ENCODE measurements at regions not wholly inside any gene's neighbourhood (a gene's known extent, or its start where the extent isn't known, plus 50 kb on each side); places are given as distances from the start of the nearest gene placed in this dataset.

DNA sequence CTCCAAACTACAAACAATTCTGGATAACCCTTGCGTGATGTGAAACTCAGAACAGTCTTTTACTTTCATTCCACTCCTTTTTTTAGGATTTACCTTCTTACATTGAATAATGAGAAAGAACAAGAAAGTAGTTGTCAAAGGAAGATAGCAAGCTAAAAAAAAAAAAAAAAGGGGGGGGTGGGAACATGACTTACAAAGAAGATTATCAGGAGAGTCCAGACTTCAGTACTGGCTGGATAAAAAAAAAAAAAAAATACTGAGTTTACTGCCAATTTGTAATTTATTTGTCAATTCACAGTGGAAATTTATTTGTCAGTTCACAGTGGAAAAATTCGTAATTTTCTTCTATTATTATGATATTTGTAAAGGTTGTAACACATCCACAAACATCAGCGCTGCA is 792.4 kb upstream of the SLITRK5 start:
- Histone ChIP-seq H3K36me3 (ENCODE audit: low read depth) (no peaks in the 10 kb centered on the region), H3K4me1 (ENCODE audit: insufficient read depth, poor library complexity, severe bottlenecking) (no peaks in the 10 kb centered on the region), H3K4me3 (ENCODE audit: severe bottlenecking) (no peak overlapping the region), H3K27ac (ENCODE audit: poor library complexity, severe bottlenecking) (no peak overlapping the region), H3K9me3 (ENCODE audit: severe bottlenecking) (no peaks in the 10 kb centered on the region), H3K27me3 (ENCODE audit: insufficient read depth, poor library complexity, severe bottlenecking) (no peaks in the 10 kb centered on the region)
- TF ChIP-seq, protein P1, sequence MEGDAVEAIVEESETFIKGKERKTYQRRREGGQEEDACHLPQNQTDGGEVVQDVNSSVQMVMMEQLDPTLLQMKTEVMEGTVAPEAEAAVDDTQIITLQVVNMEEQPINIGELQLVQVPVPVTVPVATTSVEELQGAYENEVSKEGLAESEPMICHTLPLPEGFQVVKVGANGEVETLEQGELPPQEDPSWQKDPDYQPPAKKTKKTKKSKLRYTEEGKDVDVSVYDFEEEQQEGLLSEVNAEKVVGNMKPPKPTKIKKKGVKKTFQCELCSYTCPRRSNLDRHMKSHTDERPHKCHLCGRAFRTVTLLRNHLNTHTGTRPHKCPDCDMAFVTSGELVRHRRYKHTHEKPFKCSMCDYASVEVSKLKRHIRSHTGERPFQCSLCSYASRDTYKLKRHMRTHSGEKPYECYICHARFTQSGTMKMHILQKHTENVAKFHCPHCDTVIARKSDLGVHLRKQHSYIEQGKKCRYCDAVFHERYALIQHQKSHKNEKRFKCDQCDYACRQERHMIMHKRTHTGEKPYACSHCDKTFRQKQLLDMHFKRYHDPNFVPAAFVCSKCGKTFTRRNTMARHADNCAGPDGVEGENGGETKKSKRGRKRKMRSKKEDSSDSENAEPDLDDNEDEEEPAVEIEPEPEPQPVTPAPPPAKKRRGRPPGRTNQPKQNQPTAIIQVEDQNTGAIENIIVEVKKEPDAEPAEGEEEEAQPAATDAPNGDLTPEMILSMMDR (IDR thresholded peaks at IDR 0.05; ENCODE audit: poor library complexity, severe bottlenecking) = no peak
- ATAC-seq (ENCODE audit: low read depth) = no peak
- DNase-seq (ENCODE audit: low spot score) = no peak

DNA sequence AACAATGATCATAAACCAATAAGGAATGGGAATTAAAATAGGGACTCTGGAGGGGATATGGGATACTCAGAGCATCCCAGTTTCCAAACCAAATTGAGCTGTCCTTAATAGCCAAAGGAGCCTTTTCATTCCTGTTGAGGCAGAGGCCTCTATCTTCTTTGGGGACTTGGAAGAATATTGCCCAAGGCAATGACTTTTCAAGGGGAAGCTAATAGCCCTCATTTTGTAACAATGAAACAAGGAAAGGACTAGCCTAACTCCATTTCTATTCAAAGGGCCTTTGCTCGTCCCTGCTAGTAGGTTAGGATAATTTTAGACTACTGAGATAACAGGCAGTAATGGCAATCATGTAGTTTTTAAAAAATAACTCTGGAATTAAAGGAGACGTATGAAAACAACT is 789.8 kb upstream of the SLITRK5 start:
- Histone ChIP-seq H3K4me3 (ENCODE audit: severe bottlenecking) (no peak overlapping the region), H3K9me3 (ENCODE audit: severe bottlenecking) (no peaks in the 10 kb centered on the region), H3K27me3 (ENCODE audit: insufficient read depth, poor library complexity, severe bottlenecking) (no peaks in the 10 kb centered on the region), H3K4me1 (ENCODE audit: insufficient read depth, poor library complexity, severe bottlenecking) (no peaks in the 10 kb centered on the region), H3K36me3 (ENCODE audit: low read depth) (no peaks in the 10 kb centered on the region), H3K27ac (ENCODE audit: poor library complexity, severe bottlenecking) (no peak overlapping the region)
- TF ChIP-seq, protein P1 (IDR thresholded peaks at IDR 0.05; ENCODE audit: poor library complexity, severe bottlenecking) = no peak
- DNase-seq (ENCODE audit: low spot score) (no peak), ATAC-seq (ENCODE audit: low read depth) (no peak)

DNA sequence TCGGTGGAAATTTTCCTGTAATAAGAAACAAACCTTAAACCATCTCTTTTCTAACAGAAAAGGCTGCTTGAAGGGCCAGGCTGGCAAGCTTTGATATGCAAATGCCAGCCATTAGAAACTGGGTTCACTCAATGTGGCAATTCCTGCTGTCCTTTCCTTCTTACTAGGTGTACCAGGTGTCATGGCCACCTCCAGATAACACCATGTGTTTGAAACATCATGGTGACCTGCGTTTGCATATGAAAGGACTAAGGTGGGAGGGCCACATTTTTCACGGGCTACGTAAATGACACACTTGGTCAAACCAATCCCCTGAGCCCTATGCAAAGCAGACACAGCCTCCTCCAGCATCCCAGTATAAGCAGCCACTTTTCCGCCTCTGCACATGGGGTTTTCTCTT is 789.1 kb upstream of the SLITRK5 start:
- Histone ChIP-seq H3K27me3 (ENCODE audit: insufficient read depth, poor library complexity, severe bottlenecking) (no peaks in the 10 kb centered on the region), H3K4me3 (ENCODE audit: severe bottlenecking) (no peak overlapping the region), H3K4me1 (ENCODE audit: insufficient read depth, poor library complexity, severe bottlenecking) (no peaks in the 10 kb centered on the region), H3K36me3 (ENCODE audit: low read depth) (no peaks in the 10 kb centered on the region), H3K9me3 (ENCODE audit: severe bottlenecking) (no peaks in the 10 kb centered on the region), H3K27ac (ENCODE audit: poor library complexity, severe bottlenecking) (no peak overlapping the region)
- ATAC-seq (ENCODE audit: low read depth) (no peak), DNase-seq (ENCODE audit: low spot score) (no peak)
- TF ChIP-seq, protein P1 (IDR thresholded peaks at IDR 0.05; ENCODE audit: poor library complexity, severe bottlenecking) = no peak

DNA sequence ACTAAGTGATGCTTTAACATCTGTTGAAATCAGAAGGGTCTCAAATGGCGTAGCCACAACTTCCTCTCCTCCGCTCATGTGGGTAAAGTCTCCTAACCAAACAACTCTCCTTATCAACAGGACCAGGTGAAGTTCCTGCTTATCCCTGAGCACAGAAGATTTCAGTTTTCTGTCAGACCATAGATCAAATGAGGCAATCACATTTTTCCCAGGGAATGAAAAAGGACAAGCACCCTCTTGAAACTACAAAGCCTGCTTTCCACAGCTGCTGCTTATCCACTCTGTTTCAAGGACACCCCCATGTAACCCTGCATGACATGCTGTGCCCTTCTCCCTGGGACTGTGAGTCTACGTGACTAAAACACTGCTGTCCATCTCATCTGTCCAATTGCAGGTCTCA is 788.3 kb upstream of the SLITRK5 start:
- no peak for ATAC-seq (ENCODE audit: low read depth)
- H3K9me3 ChIP-seq (ENCODE audit: severe bottlenecking) = no peaks in the 10 kb centered on the region
- H3K36me3 ChIP-seq (ENCODE audit: low read depth) = no peaks in the 10 kb centered on the region
- TF ChIP-seq, protein P1 (IDR thresholded peaks at IDR 0.05; ENCODE audit: poor library complexity, severe bottlenecking) = no peak
- no peak overlapping the region for H3K27ac ChIP-seq (ENCODE audit: poor library complexity, severe bottlenecking)
- H3K27me3 ChIP-seq (ENCODE audit: insufficient read depth, poor library complexity, severe bottlenecking) = no peaks in the 10 kb centered on the region
- H3K4me3 ChIP-seq (ENCODE audit: severe bottlenecking) = no peak overlapping the region
- H3K4me1 ChIP-seq (ENCODE audit: insufficient read depth, poor library complexity, severe bottlenecking) = no peaks in the 10 kb centered on the region
- no peak for DNase-seq (ENCODE audit: low spot score)

DNA sequence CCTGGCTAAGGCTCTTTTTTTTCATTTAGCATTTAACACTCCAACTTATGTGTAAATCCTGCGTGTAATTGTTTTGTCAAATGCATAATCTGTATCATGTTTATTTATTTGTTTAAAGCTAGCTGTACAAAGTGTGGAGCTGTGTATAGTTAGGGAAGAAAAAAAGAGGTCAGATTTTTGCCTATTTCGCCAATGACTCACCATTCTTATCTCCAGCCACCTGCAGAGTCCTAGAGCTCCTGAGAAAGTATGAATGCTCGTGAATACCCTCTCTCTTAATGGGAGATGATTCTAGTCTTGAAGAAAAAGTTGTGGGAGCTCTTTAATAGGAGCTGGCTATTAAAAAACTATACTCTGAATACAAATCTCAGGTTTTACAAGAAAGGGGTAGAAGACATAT is 778.8 kb upstream of the SLITRK5 start:
- DNase-seq (ENCODE audit: low spot score) = no peak
- no peak for ATAC-seq (ENCODE audit: low read depth)
- H3K27me3 ChIP-seq (ENCODE audit: insufficient read depth, poor library complexity, severe bottlenecking) = no peaks in the 10 kb centered on the region
- TF ChIP-seq, protein P1 (IDR thresholded peaks at IDR 0.05; ENCODE audit: poor library complexity, severe bottlenecking) = no peak
- H3K9me3 ChIP-seq (ENCODE audit: severe bottlenecking) = no peaks in the 10 kb centered on the region
- H3K27ac ChIP-seq (ENCODE audit: poor library complexity, severe bottlenecking) = no peak overlapping the region
- H3K4me3 ChIP-seq (ENCODE audit: severe bottlenecking) = no peak overlapping the region
- H3K36me3 ChIP-seq (ENCODE audit: low read depth) = no peaks in the 10 kb centered on the region
- no peaks in the 10 kb centered on the region for H3K4me1 ChIP-seq (ENCODE audit: insufficient read depth, poor library complexity, severe bottlenecking)
